GM23338 (cell line): ENCODE measurements at regions not wholly inside any gene's neighbourhood (a gene's known extent, or its start where the extent isn't known, plus 50 kb on each side); places are given as distances from the start of the nearest gene placed in this dataset.

Experiments used
- ATAC-seq: fragments of 200-7000 bp; cut with Tn5 transposase; 3 replicates; pipeline ENCODE4 v1.9.1; 2020
- DNase-seq: peaks from one replicate; pipeline ENCODE4 v3.0.0-alpha.2; 2015; ENCODE audit warnings: low spot score
- H2AFZ ChIP-seq: fragments of 200-600 bp; sonication (generic); 2 replicates; pipeline ENCODE4 v1.8.0; 2016; ENCODE audit warnings: antibody characterized with exemption, mild to moderate bottlenecking, moderate library complexity
- H3F3A ChIP-seq: fragments of 200-600 bp; sonication (generic); replicated peaks from 2 replicates; pipeline ENCODE4 v1.8.0; 2017; ENCODE audit warnings: antibody characterized with exemption, mixed run types, low read depth
- H3K27ac ChIP-seq: fragments of 200-600 bp; sonication (generic); 2 replicates; pipeline ENCODE4 v1.6.1; 2016; ENCODE audit warnings: low read depth
- H3K27me3 ChIP-seq: fragments of 200-600 bp; sonication (generic); 2 replicates; pipeline ENCODE4 v1.8.0; 2016; ENCODE audit warnings: mild to moderate bottlenecking, mixed run types, moderate library complexity; ENCODE audit not compliant: insufficient read depth
- H3K36me3 ChIP-seq: fragments of 200-600 bp; sonication (generic); 2 replicates; pipeline ENCODE4 v1.8.0; 2016; ENCODE audit warnings: mild to moderate bottlenecking; ENCODE audit not compliant: insufficient read depth
- H3K4me1 ChIP-seq: fragments of 200-600 bp; sonication (generic); 2 replicates; pipeline ENCODE4 v1.8.0; 2016; ENCODE audit warnings: mild to moderate bottlenecking, moderate library complexity; ENCODE audit not compliant: insufficient read depth
- H3K4me2 ChIP-seq: fragments of 200-600 bp; sonication (generic); 2 replicates; pipeline ENCODE4 v1.7.1; 2017; ENCODE audit warnings: mixed run types
- H3K4me3 ChIP-seq: fragments of 200-600 bp; sonication (generic); 2 replicates; pipeline ENCODE4 v1.6.1; 2016; ENCODE audit warnings: mixed run types
- H3K79me2 ChIP-seq: fragments of 200-600 bp; sonication (generic); replicated peaks from 2 replicates; pipeline ENCODE4 v1.8.0; 2017; ENCODE audit warnings: mild to moderate bottlenecking; ENCODE audit not compliant: insufficient read depth
- H3K9me2 ChIP-seq: fragments of 200-600 bp; sonication (generic); 2 replicates; pipeline ENCODE4 v1.8.0; 2017; ENCODE audit not compliant: insufficient read depth
- H4K20me1 ChIP-seq: fragments of 200-600 bp; sonication (generic); replicated peaks from 2 replicates; pipeline ENCODE4 v1.8.0; 2017; ENCODE audit warnings: mild to moderate bottlenecking; ENCODE audit not compliant: insufficient read depth
- H3K27ac Mint-ChIP-seq: 2 replicates; pipeline ENCODE4 v1.8.0; 2020; ENCODE audit warnings: inconsistent platforms, mild to moderate bottlenecking, moderate library complexity, mixed read lengths
- H3K27me3 Mint-ChIP-seq: 3 replicates; pipeline ENCODE4 v1.8.0; 2022; ENCODE audit warnings: low read depth, mild to moderate bottlenecking, moderate library complexity, mixed read lengths, inconsistent platforms; ENCODE audit not compliant: insufficient read depth, poor library complexity
- H3K36me3 Mint-ChIP-seq: 3 replicates; pipeline ENCODE4 v1.8.0; 2021; ENCODE audit warnings: low read depth, mild to moderate bottlenecking, inconsistent platforms, moderate library complexity, mixed read lengths
- H3K4me1 Mint-ChIP-seq: 3 replicates; pipeline ENCODE4 v1.8.0; 2020; ENCODE audit warnings: mild to moderate bottlenecking, inconsistent platforms, mixed read lengths
- H3K4me3 Mint-ChIP-seq: 3 replicates; pipeline ENCODE4 v1.8.0; 2021; ENCODE audit warnings: moderate library complexity, mild to moderate bottlenecking, inconsistent platforms, mixed read lengths
- H3K9me3 Mint-ChIP-seq: 3 replicates; pipeline ENCODE4 v1.8.0; 2020; ENCODE audit warnings: moderate library complexity, mild to moderate bottlenecking, inconsistent platforms, mixed read lengths
- CREB1 ChIP-seq: fragments of 250-450 bp; sonication (Bioruptor Pico); IDR thresholded peaks from 2 replicates; pipeline ENCODE4 v1.5.0; 2020; ENCODE audit warnings: low read depth, mild to moderate bottlenecking, moderate library complexity
- EZH2 ChIP-seq: fragments of 200-600 bp; sonication (generic); IDR thresholded peaks from one replicate; pipeline ENCODE4 v1.8.0; 2017; ENCODE audit warnings: antibody characterized with exemption, mild to moderate bottlenecking, low read depth; ENCODE audit not compliant: unreplicated experiment
- EZH2phosphoT487 ChIP-seq: fragments of 200-600 bp; sonication (generic); IDR thresholded peaks from one replicate; pipeline ENCODE4 v1.8.1; 2018; ENCODE audit warnings: antibody characterized with exemption; ENCODE audit not compliant: unreplicated experiment
- JUNB ChIP-seq: IDR thresholded peaks from one replicate; pipeline ENCODE4 v1.6.1; 2016; ENCODE audit warnings: antibody characterized with exemption; ENCODE audit not compliant: unreplicated experiment
- NANOG ChIP-seq: IDR thresholded peaks from 2 replicates; pipeline ENCODE4 v1.6.1; 2016; ENCODE audit warnings: antibody characterized with exemption, borderline replicate concordance
- POLR2AphosphoS5 ChIP-seq: IDR thresholded peaks from 2 replicates; pipeline ENCODE4 v1.6.1; 2016; ENCODE audit warnings: antibody characterized with exemption, low read depth
- STAT1 ChIP-seq: IDR thresholded peaks from one replicate; pipeline ENCODE4 v1.6.1; 2016; ENCODE audit warnings: antibody characterized with exemption; ENCODE audit not compliant: unreplicated experiment
- ZNF331 ChIP-seq: fragments of 250-450 bp; sonication (Bioruptor Pico); IDR thresholded peaks from 2 replicates; pipeline ENCODE4 v1.5.0; 2020; ENCODE audit warnings: low read depth, mild to moderate bottlenecking, moderate library complexity
- TF ChIP-seq, protein P1 (sequence below): IDR thresholded peaks from 2 replicates; pipeline ENCODE4 v1.6.1; 2016; ENCODE audit warnings: antibody characterized with exemption
- TF ChIP-seq, protein P2 (sequence below), 2 experiments: fragments of 200-600 bp in 1 of 2; sonication (generic) in 1 of 2; conservative IDR thresholded peaks; 2 replicates each; pipeline versions ENCODE4 v1.5.1 to v1.6.1; 2016 to 2017; ENCODE audit warnings: antibody characterized with exemption in 2 of 2, low read depth in 2 of 2, mild to moderate bottlenecking in 2 of 2, moderate library complexity in 1 of 2

DNA sequence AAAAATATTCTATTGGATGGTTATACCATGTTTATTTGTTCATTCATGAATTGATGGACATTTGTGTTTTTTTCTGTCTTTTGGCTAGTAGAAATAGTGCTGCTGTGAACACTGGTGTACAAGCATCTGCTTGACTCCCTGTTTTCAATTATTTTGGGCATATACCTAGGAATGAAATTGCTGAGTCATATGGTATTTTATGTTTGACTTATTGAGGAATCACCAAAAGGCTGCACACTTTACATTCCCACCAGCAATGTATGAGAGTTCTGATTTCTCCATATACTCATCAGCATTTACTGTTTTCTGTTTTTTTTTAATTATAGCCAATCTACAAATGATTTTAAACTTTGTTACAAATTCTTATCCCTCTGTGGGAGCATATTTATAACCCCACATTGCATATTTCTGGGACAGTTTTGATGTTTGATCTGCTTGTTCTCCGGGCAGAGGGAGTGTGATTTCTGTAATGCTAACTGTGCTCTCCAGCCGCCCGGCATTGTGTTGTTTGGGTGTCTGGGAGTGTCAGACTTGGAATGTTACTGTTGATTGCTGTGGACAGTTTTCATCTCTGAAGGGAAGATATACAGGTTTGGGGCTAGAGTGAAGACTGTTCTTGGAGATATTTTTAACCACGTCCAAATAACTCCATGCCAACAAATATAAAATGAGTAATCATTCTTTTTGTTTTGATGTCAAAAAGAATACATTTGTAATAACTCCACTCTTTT lies 60.5 kb upstream of the PGRMC2 start (continued):
- no peak for TF ChIP-seq EZH2phosphoT487

DNA sequence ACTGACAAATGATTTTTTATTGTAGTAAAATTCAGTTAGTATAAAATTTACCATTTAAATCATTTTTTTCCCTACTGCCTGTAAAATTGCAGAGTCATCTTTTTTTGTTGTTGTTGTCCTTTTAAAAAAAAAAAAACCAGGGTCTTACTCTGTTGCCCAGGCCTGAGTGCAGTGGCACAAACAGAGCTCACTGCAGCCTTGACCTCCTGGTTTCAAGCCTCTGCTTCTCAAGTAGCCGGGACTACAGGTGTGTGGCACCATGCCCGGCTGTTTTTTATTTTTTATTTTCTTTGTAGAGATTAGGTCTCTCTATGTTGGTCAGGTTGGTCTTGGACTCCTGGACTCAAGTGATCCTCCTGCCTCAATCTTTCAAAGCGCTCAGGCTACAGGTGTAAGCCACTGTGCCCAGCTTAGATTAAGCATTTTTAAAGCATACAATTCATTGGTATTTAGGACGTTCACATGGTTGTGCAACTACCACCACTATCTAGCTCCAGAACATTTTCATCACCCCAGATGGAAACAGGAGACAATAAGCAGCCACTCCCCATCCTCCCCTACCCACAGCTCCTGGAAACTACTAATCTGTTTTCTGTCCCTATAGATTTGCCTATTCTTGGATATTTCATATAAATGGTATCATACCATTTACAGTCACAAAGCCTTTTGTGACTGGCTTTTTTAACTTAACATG lies 59.7 kb upstream of the PGRMC2 start:
- TF ChIP-seq EZH2phosphoT487 (no peak), POLR2AphosphoS5 (no peak)
- TF ChIP-seq, protein P1, sequence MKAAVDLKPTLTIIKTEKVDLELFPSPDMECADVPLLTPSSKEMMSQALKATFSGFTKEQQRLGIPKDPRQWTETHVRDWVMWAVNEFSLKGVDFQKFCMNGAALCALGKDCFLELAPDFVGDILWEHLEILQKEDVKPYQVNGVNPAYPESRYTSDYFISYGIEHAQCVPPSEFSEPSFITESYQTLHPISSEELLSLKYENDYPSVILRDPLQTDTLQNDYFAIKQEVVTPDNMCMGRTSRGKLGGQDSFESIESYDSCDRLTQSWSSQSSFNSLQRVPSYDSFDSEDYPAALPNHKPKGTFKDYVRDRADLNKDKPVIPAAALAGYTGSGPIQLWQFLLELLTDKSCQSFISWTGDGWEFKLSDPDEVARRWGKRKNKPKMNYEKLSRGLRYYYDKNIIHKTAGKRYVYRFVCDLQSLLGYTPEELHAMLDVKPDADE: no peak
- TF ChIP-seq, protein P2, sequence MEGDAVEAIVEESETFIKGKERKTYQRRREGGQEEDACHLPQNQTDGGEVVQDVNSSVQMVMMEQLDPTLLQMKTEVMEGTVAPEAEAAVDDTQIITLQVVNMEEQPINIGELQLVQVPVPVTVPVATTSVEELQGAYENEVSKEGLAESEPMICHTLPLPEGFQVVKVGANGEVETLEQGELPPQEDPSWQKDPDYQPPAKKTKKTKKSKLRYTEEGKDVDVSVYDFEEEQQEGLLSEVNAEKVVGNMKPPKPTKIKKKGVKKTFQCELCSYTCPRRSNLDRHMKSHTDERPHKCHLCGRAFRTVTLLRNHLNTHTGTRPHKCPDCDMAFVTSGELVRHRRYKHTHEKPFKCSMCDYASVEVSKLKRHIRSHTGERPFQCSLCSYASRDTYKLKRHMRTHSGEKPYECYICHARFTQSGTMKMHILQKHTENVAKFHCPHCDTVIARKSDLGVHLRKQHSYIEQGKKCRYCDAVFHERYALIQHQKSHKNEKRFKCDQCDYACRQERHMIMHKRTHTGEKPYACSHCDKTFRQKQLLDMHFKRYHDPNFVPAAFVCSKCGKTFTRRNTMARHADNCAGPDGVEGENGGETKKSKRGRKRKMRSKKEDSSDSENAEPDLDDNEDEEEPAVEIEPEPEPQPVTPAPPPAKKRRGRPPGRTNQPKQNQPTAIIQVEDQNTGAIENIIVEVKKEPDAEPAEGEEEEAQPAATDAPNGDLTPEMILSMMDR (conservative IDR thresholded peaks at IDR 0.05; ENCODE audit: low read depth in 2 of 2): no peak
- H3K79me2 ChIP-seq: no peaks in the 10 kb centered on the region
- no peak overlapping the region for H2AFZ ChIP-seq
- no peak overlapping the region for H3K4me3 Mint-ChIP-seq
- H3K36me3 ChIP-seq: no peaks in the 10 kb centered on the region
- no peaks in the 10 kb centered on the region for H4K20me1 ChIP-seq
- H3K4me1 ChIP-seq: peaks cover 16% of the 10 kb centered on the region
- no peaks in the 10 kb centered on the region for H3K27me3 Mint-ChIP-seq
- no peak overlapping the region; the same call in 1 of the 2 replicates for H3K27ac Mint-ChIP-seq
- H3K9me2 ChIP-seq: no peaks in the 10 kb centered on the region
- H3K36me3 Mint-ChIP-seq: no peaks in the 10 kb centered on the region
- DNase-seq: no peak
- no peaks in the 10 kb centered on the region for H3F3A ChIP-seq
- no peak overlapping the region for H3K27ac ChIP-seq
- no peak overlapping the region for H3K4me3 ChIP-seq
- H3K4me1 Mint-ChIP-seq: peaks cover 19% of the 10 kb centered on the region
- no peak for ATAC-seq
- H3K9me3 Mint-ChIP-seq: no peaks in the 10 kb centered on the region
- H3K27me3 ChIP-seq: no peaks in the 10 kb centered on the region
- H3K4me2 ChIP-seq: no peak overlapping the region

DNA sequence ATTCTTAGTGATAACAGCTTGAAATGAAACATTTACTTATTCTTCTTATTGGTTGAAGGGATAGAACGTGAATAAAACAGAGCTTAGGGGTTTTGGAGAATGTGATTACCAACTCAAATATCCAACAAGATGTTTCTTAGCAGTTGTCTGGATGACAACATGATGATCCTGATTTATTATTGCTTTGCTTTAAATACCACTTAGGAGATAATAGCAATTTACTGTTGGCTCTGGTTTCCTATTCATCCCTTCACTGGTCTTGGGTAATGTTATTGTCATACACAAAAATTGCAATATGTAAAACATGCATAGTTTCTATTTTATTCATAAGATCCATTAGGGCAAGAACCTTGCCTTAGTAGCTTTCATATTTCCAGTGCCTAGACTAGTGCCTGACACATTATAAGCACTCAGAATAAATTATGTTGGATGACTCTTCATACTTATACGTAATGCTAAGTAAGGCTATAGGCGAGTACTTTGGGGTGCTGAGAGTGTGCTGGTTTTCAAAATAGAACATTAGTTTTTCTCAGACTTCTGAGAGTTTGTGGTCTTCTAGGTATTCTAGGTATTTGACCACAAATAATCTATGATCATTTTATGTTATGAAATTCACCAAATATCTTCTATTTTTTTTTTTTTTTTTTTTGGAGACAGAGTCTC lies 58.6 kb upstream of the PGRMC2 start:
- Histone ChIP-seq H3K27me3 (no peaks in the 10 kb centered on the region), H2AFZ (no peak overlapping the region), H3K36me3 (no peaks in the 10 kb centered on the region), H3K4me3 (no peak overlapping the region), H3F3A (no peaks in the 10 kb centered on the region), H4K20me1 (no peaks in the 10 kb centered on the region), H3K4me2 (no peak overlapping the region), H3K27ac (no peak overlapping the region), H3K79me2 (no peaks in the 10 kb centered on the region), H3K4me1 (peaks cover 16% of the 10 kb centered on the region), H3K9me2 (0 out of 2 replicates have a peak, but pooled peaks cover 8% of the 10 kb centered on the region)
- Mint-ChIP-seq H3K27me3 (peaks cover under 1% of the 10 kb centered on the region), H3K4me3 (no peak overlapping the region), H3K4me1 (peaks cover 19% of the 10 kb centered on the region), H3K27ac (no peak overlapping the region), H3K36me3 (no peaks in the 10 kb centered on the region), H3K9me3 (no peaks in the 10 kb centered on the region)
- no peak for DNase-seq
- ATAC-seq: no peak
- TF ChIP-seq CREB1 (CRISPR knock-in tag): no peak
- no peak for TF ChIP-seq EZH2
- TF ChIP-seq, protein P1: no peak
- no peak for TF ChIP-seq ZNF331 (CRISPR knock-in tag)
- no peak for TF ChIP-seq JUNB
- TF ChIP-seq STAT1: no peak
- TF ChIP-seq NANOG: no peak
- no peak for TF ChIP-seq EZH2phosphoT487
